MCF 10A (cell line): ENCODE measurements at regions not wholly inside any gene's neighbourhood (a gene's known extent, or its start where the extent isn't known, plus 50 kb on each side); places are given as distances from the start of the nearest gene placed in this dataset.
A peak's percentile ranks its signal among the peaks of the same experiment; 100 is the strongest.

ENCODE experiments used
- BruUV-seq: library from RNA; stranded (reverse); fragments of 400-500 nt; replicated peaks from 2 replicates; lab custom pipeline; 2021; lab: Mats Ljungman, UMichigan
- CTCF ChIA-PET: fragments of 300-600 bp; sonication (Branson Sonifier 250); formaldehyde crosslinking; extraction: SDS; loops from one replicate; lab custom pipeline; 2021; ENCODE audit warnings: antibody characterized with exemption, inconsistent platforms; lab: Yijun Ruan, JAX
- POLR2A ChIA-PET: fragments of 300-600, 350-650 bp; sonication (Branson Sonifier 250); formaldehyde crosslinking; extraction: SDS; loops from one replicate; lab custom pipeline; 2020; ENCODE audit warnings: antibody characterized with exemption, inconsistent platforms; lab: Yijun Ruan, JAX
- DNase-seq: peaks from one replicate; pipeline ENCODE4 v3.0.0-alpha.2; 2018; ENCODE audit not compliant: unreplicated experiment
- H3K27ac Mint-ChIP-seq: one replicate; pipeline ENCODE4 v1.8.0; 2022; ENCODE audit warnings: mild to moderate bottlenecking, low read depth, mixed read lengths; ENCODE audit not compliant: unreplicated experiment
- H3K27me3 Mint-ChIP-seq: one replicate; pipeline ENCODE4 v1.8.0; 2022; ENCODE audit warnings: mixed read lengths; ENCODE audit not compliant: insufficient read depth, unreplicated experiment
- H3K36me3 Mint-ChIP-seq: one replicate; pipeline ENCODE4 v1.8.0; 2022; ENCODE audit warnings: mild to moderate bottlenecking, moderate library complexity, mixed read lengths; ENCODE audit not compliant: insufficient read depth, unreplicated experiment
- H3K4me1 Mint-ChIP-seq: one replicate; pipeline ENCODE4 v1.8.0; 2022; ENCODE audit warnings: mixed read lengths; ENCODE audit not compliant: insufficient read depth, unreplicated experiment
- H3K4me3 Mint-ChIP-seq: one replicate; pipeline ENCODE4 v1.8.0; 2022; ENCODE audit warnings: mild to moderate bottlenecking, moderate library complexity, mixed read lengths; ENCODE audit not compliant: unreplicated experiment
- H3K9me3 Mint-ChIP-seq: one replicate; pipeline ENCODE4 v1.8.0; 2022; ENCODE audit warnings: mixed read lengths; ENCODE audit not compliant: unreplicated experiment
- CTCF ChIP-seq: fragments of 200-600 bp; IDR thresholded peaks from one replicate; pipeline ENCODE4 v1.8.0; 2022; ENCODE audit warnings: antibody characterized with exemption, mild to moderate bottlenecking; ENCODE audit not compliant: unreplicated experiment
- intact Hi-C: fragments of 100-400 bp; cut with micrococcal nuclease; formaldehyde crosslinking; loops from 2 replicates; pipeline ENCODE4 v1.14.1; 2022

DNA sequence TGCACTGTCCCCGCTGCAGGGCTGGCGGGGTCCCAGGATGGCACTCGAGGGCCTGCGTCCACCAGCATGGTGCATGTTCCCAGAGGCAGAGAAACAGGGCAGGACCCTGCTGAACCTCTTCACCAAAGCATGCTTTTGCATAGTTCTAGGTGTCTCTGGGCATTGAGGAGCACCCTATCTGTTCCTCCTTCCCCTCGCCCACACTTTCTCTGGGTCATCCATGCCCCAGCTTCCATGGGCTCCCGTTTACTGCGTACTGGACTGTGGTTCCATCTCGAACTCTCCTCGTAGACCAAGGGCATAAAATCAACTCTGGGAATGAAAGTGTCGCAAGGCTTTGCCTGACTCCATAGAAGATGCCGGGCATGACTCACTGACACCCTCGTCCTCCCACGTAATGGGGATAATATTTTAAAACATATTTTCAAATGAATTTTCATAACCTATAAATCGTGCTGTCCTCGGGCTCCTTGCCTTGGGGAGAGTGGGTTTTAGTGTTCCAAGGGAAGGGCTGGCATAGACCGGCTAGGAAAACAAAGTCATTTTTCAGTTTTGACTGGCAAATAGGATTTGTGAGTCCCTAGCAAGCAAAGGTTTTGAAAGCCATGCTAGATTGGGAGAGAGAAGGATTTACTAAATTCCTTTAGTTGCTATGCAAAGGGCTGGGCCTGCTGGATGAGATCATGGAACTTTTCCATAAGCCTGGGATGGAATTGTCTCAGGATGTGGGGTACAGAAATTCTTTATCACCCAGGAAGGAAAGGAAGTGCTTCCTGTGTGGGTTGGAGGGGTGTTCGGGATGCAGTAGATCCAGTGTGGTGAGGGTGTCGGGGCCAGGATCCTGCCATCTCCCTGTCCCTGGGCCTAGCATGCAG, 498.7 kb upstream of the MKI67 start:
- DNase-seq = peak; percentile 79
- Mint-ChIP-seq H3K27me3 (no peaks in the 10 kb centered on the region), H3K27ac (peak overlapping the region; percentile 84), H3K9me3 (no peaks in the 10 kb centered on the region), H3K36me3 (peaks cover 6% of the 10 kb centered on the region), H3K4me1 (peaks cover 38% of the 10 kb centered on the region), H3K4me3 (no peak overlapping the region)
- no TSS peak for BruUV-seq
- no peak for TF ChIP-seq CTCF
- intact Hi-C loops = no loop called here
- ChIA-PET CTCF (interaction anchor here (0.7 kb wide), 1 partner anchor 431 kb away, joined by 5 read pairs; no protein-coding TSS in a partner anchor), POLR2A (interaction anchor here (0.9 kb wide), 1 partner anchor 54 kb away, joined by 3 read pairs; no protein-coding TSS in a partner anchor)

DNA sequence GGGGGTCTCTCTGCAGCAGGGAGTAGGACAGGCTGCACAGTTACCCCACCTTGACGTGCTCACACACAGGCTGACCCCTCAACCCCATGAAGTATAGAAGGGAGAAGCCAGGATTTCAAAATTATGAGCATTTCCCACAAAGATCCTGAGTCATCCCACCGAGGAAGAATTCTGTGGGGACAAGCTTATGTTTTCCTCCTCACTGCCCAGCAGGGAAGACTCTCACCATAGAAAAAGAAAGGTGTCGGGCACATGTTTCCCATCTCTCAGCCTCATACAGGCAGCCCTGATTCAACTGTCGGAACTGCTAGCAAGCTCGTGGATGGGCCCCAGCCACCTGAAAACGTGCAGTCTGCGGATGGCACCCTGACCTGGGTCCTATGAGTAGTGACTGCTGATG, 499.7 kb upstream of the MKI67 start:
- Mint-ChIP-seq H3K27ac (no peak overlapping the region), H3K9me3 (no peaks in the 10 kb centered on the region)

GRCh38 chr10:128626397-128627000, 500.3 kb upstream of the MKI67 start:
- Mint-ChIP-seq H3K36me3 (peaks cover 6% of the 10 kb centered on the region), H3K27ac (no peak overlapping the region), H3K4me1 (peaks cover 46% of the 10 kb centered on the region), H3K27me3 (no peaks in the 10 kb centered on the region), H3K4me3 (no peak overlapping the region), H3K9me3 (no peaks in the 10 kb centered on the region)
- TF ChIP-seq CTCF = no peak
- no TSS peak for BruUV-seq
- ChIA-PET CTCF (no interaction called here), POLR2A (interaction anchor here (1.1 kb wide), 1 partner anchor 20 kb away, joined by 3 read pairs; no protein-coding TSS in a partner anchor)
- intact Hi-C loops = no loop called here
- peak; percentile 53 for DNase-seq

More for the DNA sequence above, 499.7 kb upstream of the MKI67 start:
- H3K4me3 Mint-ChIP-seq = no peak overlapping the region
- intact Hi-C loops = no loop called here
- H3K4me1 Mint-ChIP-seq = peaks cover 45% of the 10 kb centered on the region
- DNase-seq = peak; percentile 69
- POLR2A ChIA-PET = interaction anchor here (1.1 kb wide), 1 partner anchor 20 kb away, joined by 3 read pairs; no protein-coding TSS in a partner anchor
- no peaks in the 10 kb centered on the region for H3K27me3 Mint-ChIP-seq
- CTCF ChIA-PET = no interaction called here
- TF ChIP-seq CTCF = no peak
- peaks cover 6% of the 10 kb centered on the region for H3K36me3 Mint-ChIP-seq
- BruUV-seq = no TSS peak

GRCh38 chr10:128627811-128628210, 501.6 kb upstream of the MKI67 start:
- intact Hi-C loops = no loop called here
- H3K9me3 Mint-ChIP-seq = no peaks in the 10 kb centered on the region
- no peak overlapping the region for H3K27ac Mint-ChIP-seq
- POLR2A ChIA-PET = no interaction called here
- no TSS peak for BruUV-seq
- H3K36me3 Mint-ChIP-seq = peaks cover 6% of the 10 kb centered on the region
- no peaks in the 10 kb centered on the region for H3K27me3 Mint-ChIP-seq
- TF ChIP-seq CTCF = no peak
- no peak for DNase-seq
- peaks cover 46% of the 10 kb centered on the region for H3K4me1 Mint-ChIP-seq
- no peak overlapping the region for H3K4me3 Mint-ChIP-seq
- CTCF ChIA-PET = interaction anchor here (0.6 kb wide), 1 partner anchor 51 kb away, joined by 4 read pairs; no protein-coding TSS in a partner anchor
